NB4 (cell line): ENCODE measurements at regions not wholly inside any gene's neighbourhood (a gene's known extent, or its start where the extent isn't known, plus 50 kb on each side); places are given as distances from the start of the nearest gene placed in this dataset.

Experiments
- DNase-seq: peaks from one replicate; pipeline ENCODE4 v3.0.0; 2010; ENCODE audit warnings: low read depth
- H3K4me3 ChIP-seq: one replicate; pipeline ENCODE4 v1.5.1; 2011; ENCODE audit warnings: mild to moderate bottlenecking, low read depth, low read length, moderate library complexity
- CTCF ChIP-seq: IDR thresholded peaks from one replicate; pipeline ENCODE4 v1.5.1; 2012; ENCODE audit warnings: low read depth, low read length
- MAX ChIP-seq: IDR thresholded peaks from 2 replicates; pipeline ENCODE4 v1.6.1; 2011; ENCODE audit warnings: low read depth, low read length
- MYC ChIP-seq: IDR thresholded peaks from 2 replicates; pipeline ENCODE4 v1.6.1; 2011; ENCODE audit warnings: low read depth, low read length
- POLR2A ChIP-seq: IDR thresholded peaks from 2 replicates; pipeline ENCODE4 v1.6.1; 2011; ENCODE audit warnings: mild to moderate bottlenecking; ENCODE audit not compliant: insufficient read length; ENCODE audit errors: extremely low read depth

- H3K4me3 ChIP-seq: no peak overlapping the region
- no peak for DNase-seq
- no peak for TF ChIP-seq POLR2A
- TF ChIP-seq MYC: no peak
- TF ChIP-seq CTCF: no peak
- TF ChIP-seq MAX: no peak
Observed at GRCh38 chr2:181177376-181177775, 197.0 kb downstream of the UBE2E3 start.

GRCh38 chr2:181178130-181178529, 197.7 kb downstream of the UBE2E3 start:
- DNase-seq: no peak
- no peak overlapping the region for H3K4me3 ChIP-seq
- no peak for TF ChIP-seq MYC
- no peak for TF ChIP-seq CTCF
- no peak for TF ChIP-seq MAX
- no peak for TF ChIP-seq POLR2A

- TF ChIP-seq CTCF: peak; percentile 54
- TF ChIP-seq POLR2A: no peak
- DNase-seq: peak; percentile 59
- no peak overlapping the region for H3K4me3 ChIP-seq
Observed at GRCh38 chr2:181178823-181179412, 198.5 kb downstream of the UBE2E3 start.

- no peak overlapping the region for H3K4me3 ChIP-seq
- TF ChIP-seq POLR2A (no peak), MAX (no peak), CTCF (no peak), MYC (no peak)
- peak; percentile 69 for DNase-seq
Observed at GRCh38 chr2:181183878-181184542, 203.6 kb downstream of the UBE2E3 start.

- no peak for DNase-seq
- no peak overlapping the region for H3K4me3 ChIP-seq
- TF ChIP-seq MYC (no peak), POLR2A (no peak), MAX (no peak), CTCF (no peak)
Observed at GRCh38 chr2:181185421-181185820, 205.0 kb downstream of the UBE2E3 start.

- no peak for DNase-seq
- TF ChIP-seq MAX (no peak), POLR2A (no peak), CTCF (no peak), MYC (no peak)
- H3K4me3 ChIP-seq: no peak overlapping the region
Observed at GRCh38 chr2:181185948-181186347, 205.5 kb downstream of the UBE2E3 start.
